Activated T-helper 1 cell treated with anti-CD3 and anti-CD28 coated beads, Interleukin-2, amount 50 U/mL, for 16 hours (primary cell): ENCODE measurements at regions not wholly inside any gene's neighbourhood (a gene's known extent, or its start where the extent isn't known, plus 50 kb on each side); places are given as distances from the start of the nearest gene placed in this dataset.

Experiments
- DNase-seq, 2 donors: peaks; one replicate each; pipeline ENCODE4 v3.0.0-alpha.2; 2020; ENCODE audit warnings: low read depth in 1 of 2, low spot score in 1 of 2

DNA sequence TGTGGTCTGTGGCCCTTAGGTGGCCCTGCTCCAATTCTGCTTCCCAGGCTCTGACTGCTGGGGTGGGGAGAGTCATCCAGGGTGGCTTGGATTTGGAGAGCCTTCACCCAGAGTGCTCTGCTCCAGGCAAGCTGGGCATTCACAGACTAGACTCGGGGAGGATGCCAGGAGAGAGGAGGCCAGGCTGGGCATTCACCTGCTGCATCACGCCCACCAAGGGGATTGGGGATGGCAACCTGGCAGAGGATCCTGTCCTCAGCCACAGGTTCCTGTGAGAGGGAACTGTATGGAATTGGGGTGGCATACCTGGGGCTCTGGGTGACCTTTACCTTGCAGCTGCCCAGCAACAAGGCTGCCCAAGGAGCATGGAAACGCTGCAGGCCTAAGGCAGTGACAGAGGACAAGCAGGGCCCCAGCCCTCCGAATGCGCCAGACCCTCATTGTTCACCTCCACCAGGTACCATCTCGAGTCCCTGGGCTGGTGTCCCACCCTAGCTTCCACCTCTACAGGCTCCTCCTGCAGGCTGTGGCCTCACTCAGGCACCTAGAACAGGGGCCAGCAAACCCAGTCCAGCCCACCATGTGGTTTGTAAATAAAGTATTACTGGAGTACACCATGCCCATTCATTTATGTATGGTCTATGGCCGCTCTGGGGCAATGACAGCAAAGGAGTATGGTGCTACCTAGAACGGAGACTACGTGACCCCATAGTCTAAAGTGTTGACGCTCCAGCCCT, 255.3 kb upstream of the RAB6C start:
- DNase-seq: no peak

DNA sequence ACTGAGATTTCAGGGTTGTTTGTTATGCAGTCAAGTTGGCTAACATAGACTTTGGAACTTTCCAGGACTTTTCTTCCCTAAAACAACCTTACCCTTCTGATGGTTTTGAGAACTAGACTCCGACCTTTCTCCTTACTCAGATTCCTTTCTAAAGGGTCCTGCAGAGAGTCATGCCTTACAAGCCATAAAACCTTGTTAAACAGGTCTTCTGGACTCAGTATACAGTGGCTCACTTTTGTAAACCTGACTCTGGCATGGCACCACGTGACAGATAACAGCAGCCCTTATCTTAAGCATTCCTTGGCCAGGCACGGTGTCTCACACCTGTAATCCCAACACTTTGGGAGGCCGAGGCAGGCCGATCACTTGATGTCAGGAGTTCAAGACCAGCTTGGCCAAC, 253.2 kb upstream of the RAB6C start:
- DNase-seq: no peak

DNA sequence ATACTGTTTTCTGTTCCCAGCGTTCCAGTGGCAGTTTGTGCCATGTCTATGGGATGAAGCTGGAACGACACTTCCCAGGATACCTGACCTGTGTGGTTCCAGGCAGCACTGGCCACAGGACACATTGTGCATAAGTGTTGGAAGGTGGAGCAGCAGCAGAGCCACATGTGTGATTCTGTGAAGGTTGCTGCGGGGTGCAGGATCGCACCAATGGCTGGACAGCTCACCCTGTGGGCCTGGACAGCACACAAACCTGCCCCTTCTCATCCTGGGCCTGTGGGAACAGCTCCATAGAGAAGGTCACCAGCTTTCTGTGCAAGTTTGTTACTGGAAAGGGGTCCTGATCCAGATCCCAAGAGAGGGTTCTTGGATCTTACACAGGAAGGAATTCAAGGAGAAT, 252.2 kb upstream of the RAB6C start:
- DNase-seq: no peak

DNA sequence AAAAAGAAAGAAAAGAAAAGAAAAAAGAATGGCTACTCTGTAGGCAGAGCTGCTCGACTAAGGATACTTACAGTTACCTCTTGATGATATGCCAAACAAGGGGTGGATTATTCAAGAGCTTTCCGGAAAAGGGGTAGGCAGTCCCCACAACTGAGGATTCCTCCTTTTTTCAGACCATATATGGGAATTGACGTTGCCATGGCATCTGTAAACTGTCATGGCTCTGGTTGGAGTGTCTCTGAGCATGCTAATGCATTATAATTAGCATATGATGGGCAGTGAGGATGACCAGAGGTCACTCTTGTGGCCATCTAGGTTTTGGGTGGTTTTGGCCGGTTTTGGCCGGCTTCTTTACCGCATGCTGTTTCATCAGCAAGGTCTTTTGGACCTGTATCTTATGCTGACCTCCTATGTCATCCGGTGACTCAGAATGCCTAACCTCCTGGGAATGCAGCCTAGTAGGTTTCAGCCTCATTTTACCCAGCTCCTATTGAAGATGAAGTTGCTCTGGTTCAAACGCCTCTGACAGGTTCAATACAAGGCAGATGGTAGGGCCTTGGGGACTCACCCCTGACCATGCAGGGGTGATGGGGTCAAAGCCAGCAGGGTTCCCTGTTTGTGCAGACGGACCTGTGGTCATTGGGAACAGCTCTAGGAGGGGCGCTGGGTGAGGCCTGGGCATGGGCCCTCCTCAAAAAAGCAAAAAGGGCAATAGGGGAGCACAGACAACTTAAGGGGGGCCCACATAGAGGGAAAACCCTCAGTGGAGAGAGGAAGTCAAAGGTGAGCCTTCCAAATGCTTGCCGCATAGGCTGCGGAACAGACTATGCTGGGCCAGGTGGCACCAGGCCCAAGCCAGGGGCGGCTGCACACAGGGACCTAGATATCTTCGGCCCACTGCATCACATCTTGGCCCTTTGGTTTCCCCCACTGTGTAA, 251.2 kb upstream of the RAB6C start:
- no peak for DNase-seq

DNA sequence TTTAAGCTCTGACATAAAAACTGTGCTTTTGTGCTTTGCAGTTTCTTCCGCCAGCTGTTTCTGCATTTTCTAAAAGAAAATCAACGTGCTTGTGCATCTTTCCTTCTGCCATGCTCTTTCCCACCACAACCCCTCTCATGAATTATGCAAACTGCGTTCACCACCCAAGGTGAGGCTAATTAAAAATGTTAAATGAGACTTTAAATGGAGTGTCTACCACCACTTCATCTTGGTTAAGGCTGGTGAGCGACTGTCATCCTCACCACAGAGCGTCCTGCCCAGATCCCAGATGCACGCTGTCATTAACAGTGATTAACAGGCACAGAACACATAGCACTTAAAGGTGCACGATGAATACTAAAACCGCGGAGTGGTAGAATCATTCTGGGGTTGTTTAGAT, 250.5 kb upstream of the RAB6C start:
- DNase-seq: no peak

DNA sequence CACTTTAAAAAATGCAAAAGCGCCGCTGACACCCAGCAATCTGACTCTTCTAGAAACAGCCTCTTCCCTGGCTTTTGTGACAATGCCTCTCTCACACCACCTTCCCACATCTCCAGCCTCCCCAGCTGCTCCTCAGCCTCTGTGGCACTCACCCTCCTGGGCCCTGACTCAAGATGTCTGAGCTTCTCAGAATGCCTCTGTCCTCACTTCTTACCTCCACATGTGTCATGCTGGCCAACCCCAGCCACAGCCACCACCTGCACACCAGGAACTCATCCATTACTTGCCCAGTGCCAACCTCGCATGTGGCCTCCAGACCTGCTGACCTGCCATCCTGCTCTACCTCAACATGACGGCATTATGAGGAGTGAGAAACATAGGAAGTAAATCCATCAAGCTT, 249.8 kb upstream of the RAB6C start:
- no peak for DNase-seq

DNA sequence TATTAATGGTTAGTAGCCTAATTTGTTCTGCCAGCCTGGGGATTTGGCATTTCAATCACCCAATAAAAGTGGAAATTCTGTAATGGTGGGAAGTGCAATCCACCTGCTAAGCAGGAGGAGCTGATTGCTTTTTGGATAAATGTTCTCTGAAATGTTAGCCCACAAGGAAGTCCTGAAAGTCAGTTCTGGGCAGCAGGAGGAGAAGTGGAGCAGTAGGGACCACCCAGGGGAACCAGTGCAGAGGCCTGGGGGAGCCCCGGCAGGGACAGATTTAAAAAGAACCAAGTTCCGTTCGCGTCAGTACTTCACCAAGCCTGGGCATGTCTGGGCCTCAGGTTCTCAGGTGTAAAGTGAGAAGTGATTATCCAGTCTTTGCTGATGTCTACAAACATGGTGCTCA, 248.5 kb upstream of the RAB6C start:
- no peak for DNase-seq

DNA sequence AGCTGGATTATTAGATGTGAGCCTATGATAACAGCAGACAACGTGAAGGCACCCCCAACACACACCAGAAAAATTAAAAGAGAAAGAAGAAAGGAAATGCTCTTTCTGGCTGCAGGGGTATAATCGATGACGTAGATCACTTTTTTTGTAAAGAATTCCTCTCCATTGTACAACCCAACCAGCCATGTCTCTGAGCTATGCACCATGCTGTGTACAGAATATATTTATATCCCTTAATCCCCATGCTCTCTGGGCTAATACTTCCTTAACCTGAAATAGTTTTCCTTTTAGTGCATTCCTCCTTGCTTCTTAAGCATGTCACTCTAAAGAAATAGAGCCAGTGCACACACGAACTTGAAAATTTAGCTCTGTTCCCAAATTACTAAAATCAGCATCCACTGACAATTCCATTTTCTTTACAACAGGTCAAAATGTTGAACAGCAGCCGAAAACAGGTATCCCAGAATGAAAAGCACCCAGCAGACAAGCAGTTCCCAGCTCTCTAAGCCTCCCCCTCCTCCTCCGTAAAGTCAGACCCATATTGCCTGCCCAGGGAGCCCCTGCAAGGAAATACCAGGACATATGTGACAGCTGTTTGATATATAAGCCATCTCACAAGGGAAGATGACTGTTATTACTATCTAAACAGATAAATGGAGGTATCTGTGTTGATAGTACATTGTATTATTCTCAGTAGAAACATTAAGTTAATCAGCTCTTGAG, 247.4 kb upstream of the RAB6C start:
- no peak for DNase-seq

DNA sequence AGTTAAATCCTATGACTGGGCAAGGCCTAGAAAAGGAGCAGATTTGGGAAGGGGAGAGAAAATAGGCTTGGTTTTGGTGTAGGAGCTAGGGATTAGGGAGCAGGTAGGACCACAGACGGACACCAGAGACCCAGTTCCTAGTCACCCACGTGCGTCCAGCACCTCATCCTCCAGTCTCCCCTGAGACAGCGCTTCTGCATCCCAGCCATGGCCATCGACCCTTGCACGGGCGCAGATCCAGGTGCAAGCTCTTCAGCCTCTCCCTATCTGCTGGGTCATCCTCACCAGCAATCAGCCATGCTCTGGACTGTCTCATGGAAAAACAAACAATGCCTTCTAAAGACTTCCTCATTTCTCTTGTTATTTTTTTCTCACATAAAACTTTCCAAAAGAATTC, 246.8 kb upstream of the RAB6C start:
- no peak for DNase-seq

DNA sequence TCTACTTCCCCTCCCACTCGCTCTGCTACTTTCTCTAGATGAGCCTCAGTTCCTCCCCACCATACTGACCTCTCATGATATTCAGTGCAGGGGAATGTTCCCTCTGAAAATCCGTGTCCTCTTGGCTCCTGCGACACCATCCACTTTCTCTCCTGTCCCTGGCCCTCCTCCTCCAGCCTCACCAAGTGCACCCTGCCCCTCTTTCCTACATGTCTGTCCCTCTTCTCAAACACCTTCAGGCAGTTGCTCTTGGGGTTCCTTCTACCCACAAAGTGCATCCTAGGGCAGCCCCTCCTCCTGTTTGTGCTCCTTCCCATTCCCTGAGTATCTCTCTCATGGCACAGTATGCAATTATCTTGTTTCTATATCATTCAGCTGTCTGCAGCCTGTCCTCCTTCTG, 246.4 kb upstream of the RAB6C start:
- DNase-seq: no peak

DNA sequence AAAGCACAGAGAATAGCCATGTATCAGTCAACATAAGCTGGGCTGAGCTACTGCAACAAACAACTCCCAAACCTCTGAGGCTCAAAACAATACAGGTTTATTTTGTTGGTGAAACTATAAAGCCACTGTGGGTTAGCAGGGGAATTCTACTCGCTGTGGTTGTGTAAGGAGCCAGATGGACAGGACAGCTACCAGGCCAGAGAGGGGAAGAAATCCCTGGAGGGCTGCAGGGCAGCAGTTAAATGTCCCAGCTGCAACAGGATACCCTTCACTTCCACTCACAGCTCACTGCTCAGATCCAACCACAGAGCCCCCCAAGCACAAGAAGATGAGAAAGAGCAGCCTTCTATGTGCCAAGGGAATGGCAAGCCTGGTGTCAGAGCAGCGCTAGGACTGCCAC, 245.9 kb upstream of the RAB6C start:
- DNase-seq: no peak

DNA sequence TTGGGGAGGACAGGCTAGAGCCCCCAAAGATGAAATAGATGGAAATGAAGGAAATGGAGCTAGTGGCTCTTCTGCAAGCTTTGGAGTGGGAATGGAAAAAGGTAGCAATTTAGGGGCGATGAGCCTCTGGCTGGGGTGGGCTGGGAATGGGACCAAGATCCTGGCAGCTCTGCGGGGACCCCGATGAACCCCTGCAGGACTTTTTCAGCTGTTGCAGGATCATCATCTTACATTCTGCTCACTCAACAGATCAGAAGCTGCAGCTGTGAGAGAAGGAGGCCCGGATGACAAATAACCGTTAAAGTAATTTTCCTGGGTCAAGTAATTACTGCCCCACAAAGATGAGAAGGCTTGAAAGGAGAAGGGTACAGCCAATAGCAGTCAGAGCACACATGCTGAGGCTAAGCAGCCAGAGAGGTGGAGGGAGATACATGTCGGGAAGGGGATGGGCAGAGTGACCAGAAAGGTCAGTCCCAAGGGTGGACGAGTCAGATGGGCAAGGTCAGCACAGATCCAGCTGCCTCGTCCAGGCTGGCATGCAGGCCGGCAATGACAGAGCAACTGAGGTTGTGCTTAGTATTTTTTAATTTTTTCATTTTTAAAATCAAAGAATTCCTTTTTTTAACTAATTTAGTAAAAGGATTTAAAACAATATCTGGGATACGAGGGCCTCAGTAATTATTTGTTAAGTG, 245.0 kb upstream of the RAB6C start:
- no peak for DNase-seq

DNA sequence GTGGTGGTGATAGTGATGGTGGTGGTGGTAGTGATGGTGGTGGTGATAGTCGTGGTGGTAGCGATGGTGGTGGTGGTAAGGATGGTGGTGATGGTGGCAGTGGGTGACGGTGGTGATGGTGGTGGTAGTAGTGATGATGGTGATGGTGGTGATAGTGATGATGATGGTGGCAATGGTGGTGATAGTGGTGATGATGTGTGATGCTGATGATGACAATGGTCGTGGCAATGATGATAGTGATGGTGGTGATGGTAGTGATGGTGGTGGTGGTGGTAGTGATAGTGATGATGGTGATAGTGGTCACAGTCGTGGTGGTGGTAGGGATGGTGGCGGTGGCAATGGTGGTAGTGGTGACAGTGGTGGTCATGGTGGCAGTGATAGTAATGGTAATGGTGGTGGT, 243.9 kb upstream of the RAB6C start:
- no peak for DNase-seq

DNA sequence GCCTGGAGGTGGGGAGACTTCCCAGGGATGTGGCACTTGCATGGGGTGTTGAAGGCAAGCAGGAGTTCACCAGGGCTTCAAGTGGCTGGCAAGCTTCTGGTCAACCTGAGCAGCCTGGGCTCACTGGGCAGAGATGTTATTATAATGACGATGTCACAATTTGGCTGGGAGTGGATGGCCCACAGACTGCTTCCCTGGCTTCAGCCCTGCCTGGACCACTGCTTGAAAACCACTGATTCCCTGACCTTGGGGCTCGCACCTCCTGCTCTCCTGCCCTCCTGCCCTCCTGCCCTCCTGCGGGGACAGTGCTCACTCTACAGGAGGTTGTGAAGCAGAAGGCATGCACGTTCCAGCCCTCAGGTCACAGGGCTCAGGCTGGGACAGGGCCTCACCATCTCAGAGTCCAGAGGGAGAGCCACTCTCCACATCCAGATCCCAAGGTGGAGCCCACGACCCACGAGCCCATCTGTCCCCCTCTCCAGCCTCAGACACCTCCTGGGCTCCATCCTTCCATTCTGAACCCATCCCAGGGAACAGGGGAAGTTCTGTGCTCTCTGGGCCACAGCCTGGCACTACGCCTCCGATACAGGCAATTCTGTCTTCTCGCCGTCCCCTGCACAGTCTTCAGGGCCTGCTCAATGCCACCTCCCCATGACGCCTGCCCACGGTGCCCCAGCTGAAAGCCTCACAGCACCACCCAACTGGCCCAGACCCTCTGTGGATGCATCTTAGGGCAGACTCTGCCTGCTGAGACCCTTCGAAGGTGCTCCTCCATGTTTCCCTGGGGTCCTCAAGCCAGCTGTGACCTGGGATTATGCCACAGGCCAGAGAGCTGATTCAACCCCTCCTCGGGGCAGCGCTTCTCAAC, 241.6 kb upstream of the RAB6C start:
- no peak for DNase-seq

DNA sequence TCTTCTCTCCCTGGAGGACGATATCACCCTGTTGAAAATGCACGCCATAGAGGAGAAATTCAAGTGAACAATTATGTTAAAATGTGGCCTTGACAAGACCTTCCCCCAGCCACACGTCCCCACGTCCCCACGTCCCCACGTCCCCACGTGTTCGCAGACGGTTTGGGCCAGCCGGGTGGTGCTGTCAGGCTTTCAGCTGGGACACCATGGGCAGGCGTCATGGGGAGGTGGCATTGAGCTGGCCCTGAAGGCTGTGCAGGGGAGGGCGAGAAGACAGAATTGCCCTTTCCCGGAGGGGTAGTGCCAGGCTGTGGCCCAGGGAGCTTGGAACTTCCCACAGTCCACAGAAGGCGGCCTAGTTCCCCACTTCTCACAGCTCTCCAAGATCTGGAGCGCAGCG, 240.7 kb upstream of the RAB6C start:
- DNase-seq: no peak

DNA sequence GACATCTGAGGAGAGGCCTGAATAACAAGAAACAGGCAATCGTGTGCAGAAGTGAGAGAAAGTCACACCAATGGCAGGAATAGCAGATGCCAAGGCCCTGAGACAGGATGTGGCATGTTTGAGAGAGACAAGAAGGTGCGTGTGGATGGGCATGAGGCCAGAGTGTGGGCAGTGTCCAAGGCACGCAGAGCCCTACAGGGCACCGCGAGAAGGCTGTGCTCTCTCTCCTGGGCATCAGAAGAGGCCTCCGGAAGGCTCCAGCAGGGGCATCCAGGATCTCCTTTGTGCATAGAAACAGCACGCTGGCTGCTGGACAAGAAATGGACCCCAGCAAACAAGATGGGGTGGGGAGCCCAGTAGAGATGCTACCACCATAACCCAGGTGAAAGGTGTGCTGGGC, 239.0 kb upstream of the RAB6C start:
- DNase-seq: no peak

DNA sequence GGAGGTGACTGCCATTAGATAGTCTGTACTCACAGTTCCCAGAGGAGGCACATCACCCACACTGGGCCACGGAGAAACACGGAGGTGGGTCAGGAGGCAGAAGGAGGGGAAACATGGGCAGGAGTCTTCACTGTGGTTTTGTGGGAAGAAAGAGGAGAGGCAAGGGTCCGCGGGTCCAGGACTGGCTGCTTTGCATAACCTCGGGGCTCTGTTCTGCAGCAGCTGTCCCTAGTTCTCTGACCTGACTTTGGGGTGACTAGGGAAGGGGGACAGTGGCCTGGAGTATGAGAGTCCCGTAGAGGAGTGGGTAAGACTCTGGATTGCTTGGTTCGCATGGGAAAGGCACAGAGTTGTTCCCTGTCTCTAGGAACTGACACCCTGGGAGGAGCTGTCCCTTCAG, 238.3 kb upstream of the RAB6C start:
- DNase-seq: no peak

DNA sequence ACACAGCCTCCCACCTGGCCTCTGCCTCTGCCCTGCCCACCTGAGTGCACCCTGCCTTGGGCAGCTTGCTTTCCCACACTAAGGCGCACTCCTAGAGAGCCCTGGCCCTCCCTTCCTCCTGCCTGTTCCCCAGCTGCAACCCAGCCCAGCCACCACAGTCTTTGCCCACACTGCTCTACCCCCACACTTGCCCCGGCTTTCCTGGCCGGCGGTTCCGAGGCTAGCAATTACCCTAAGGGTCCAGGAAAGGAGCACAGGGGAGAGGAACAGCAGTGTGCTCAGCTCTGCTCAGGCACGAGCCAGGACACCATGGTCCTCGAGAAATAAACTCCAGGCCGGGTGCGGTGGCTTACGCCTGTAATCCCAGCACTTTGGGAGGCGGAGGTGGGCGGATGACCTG, 237.8 kb upstream of the RAB6C start:
- no peak for DNase-seq

DNA sequence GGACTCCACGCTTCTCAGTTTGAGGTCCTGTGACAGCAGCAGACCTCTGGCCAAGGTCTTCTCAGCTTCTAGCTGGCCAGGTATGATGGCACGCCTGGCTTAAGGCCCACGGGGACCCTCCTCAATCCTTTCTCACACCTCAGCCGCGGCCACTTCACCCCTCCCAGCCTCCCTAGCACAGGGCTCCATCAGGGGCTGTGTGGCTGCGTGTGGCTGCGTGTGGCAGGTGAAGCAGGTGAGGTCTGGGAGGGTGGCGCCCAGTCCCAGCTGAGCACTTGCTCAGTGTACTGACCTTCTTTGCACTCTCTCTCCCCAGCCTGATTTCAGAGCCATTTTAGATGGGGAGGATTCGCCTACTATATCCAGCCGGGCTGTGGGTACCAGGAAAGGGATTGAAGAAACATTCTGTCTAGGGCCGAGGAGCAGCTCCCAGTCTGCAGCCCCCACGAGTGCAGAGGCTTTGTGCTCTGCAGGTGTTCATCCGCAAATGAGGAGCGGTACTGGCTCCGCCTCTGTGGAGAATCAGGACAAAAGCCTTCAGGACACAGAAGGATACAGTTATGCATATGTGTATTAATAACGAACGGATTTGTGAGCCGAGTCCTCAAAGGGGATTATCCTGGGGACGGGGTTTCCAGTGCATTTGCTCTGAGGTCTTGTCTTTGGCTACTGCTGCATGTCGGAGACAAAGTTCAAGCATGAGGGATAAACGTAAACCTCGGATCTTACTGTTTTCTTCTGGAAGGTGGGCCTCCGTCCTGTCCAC, 236.9 kb upstream of the RAB6C start:
- DNase-seq: no peak

DNA sequence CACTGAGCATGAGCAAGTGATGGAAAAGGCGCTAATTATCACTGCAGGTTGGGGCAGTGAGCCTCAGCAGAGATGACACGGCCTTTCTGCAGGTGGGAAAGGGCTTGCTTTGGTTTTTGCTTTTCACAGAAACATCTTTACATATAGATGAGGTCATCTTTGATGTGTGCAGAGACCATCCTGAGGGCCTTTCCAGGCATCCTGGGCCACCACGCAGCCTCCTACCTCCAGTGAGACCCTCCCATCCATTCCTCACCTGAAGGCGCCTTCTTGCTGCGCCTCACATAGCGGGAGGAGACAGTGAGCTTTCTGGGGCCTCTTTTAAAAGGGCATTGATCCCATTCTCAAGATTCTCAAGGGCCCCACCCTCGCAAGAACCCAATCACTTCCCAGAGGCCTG, 235.3 kb upstream of the RAB6C start:
- DNase-seq: no peak
